ENCODE measurements at regions not wholly inside any gene's neighbourhood (a gene's known extent, or its start where the extent isn't known, plus 50 kb on each side); places are given as distances from the start of the nearest gene placed in this dataset.
A peak's percentile ranks its signal among the peaks of the same experiment; 100 is the strongest.

GRCh38 chr9:13790055-13790454 is 510.6 kb upstream of the MPDZ start:
- no peak for DNase-seq (ENCODE audit: low read depth in 1 of 2, low spot score in 1 of 2)
- Histone ChIP-seq H3K27ac (no peak overlapping the region), H3K27me3 (no peaks in the 10 kb centered on the region), H3K9me3 (ENCODE audit: low read depth) (no peaks in the 10 kb centered on the region), H3K4me3 (no peak overlapping the region), H3K4me1 (ENCODE audit: low read depth) (peaks cover 22% of the 10 kb centered on the region), H3K36me3 (no peaks in the 10 kb centered on the region)
- no peak for TF ChIP-seq CTCF (IDR thresholded peaks at IDR 0.05; ENCODE audit: low read depth, low read length)

GRCh38 chr9:13787234-13787833 is 507.8 kb upstream of the MPDZ start:
- no peaks in the 10 kb centered on the region for H3K9me3 ChIP-seq (ENCODE audit: low read depth)
- peaks cover 22% of the 10 kb centered on the region for H3K4me1 ChIP-seq (ENCODE audit: low read depth)
- no peak overlapping the region for H3K4me3 ChIP-seq
- H3K27me3 ChIP-seq: no peaks in the 10 kb centered on the region
- H3K27ac ChIP-seq: peak overlapping the region; percentile 87
- no peaks in the 10 kb centered on the region for H3K36me3 ChIP-seq
- DNase-seq (ENCODE audit: low read depth in 1 of 2, low spot score in 1 of 2): peak; percentile 40 to 67
- TF ChIP-seq CTCF (IDR thresholded peaks at IDR 0.05; ENCODE audit: low read depth, low read length): no peak

GRCh38 chr9:13786711-13787110 is 507.2 kb upstream of the MPDZ start:
- Histone ChIP-seq H3K36me3 (no peaks in the 10 kb centered on the region), H3K27ac (peak overlapping the region; percentile 87), H3K4me1 (ENCODE audit: low read depth) (peaks cover 22% of the 10 kb centered on the region), H3K27me3 (no peaks in the 10 kb centered on the region), H3K9me3 (ENCODE audit: low read depth) (no peaks in the 10 kb centered on the region), H3K4me3 (no peak overlapping the region)
- no peak for TF ChIP-seq CTCF (IDR thresholded peaks at IDR 0.05; ENCODE audit: low read depth, low read length)
- no peak for DNase-seq (ENCODE audit: low read depth in 1 of 2, low spot score in 1 of 2)

- Histone ChIP-seq H3K4me3 (no peak overlapping the region), H3K36me3 (no peaks in the 10 kb centered on the region), H3K27ac (no peak overlapping the region), H3K4me1 (ENCODE audit: low read depth) (peaks cover 22% of the 10 kb centered on the region), H3K9me3 (ENCODE audit: low read depth) (no peaks in the 10 kb centered on the region), H3K27me3 (no peaks in the 10 kb centered on the region)
- DNase-seq (ENCODE audit: low read depth in 1 of 2, low spot score in 1 of 2): peak in 1 of 2 donors; percentile 79
- TF ChIP-seq CTCF (IDR thresholded peaks at IDR 0.05; ENCODE audit: low read depth, low read length): no peak
Observed at GRCh38 chr9:13786131-13786530, 506.6 kb upstream of the MPDZ start.

- no peaks in the 10 kb centered on the region for H3K9me3 ChIP-seq (ENCODE audit: low read depth)
- H3K4me1 ChIP-seq (ENCODE audit: low read depth): no peaks in the 10 kb centered on the region
- H3K27me3 ChIP-seq: no peaks in the 10 kb centered on the region
- no peak overlapping the region for H3K4me3 ChIP-seq
- no peak overlapping the region for H3K27ac ChIP-seq
- H3K36me3 ChIP-seq: no peaks in the 10 kb centered on the region
- TF ChIP-seq CTCF (IDR thresholded peaks at IDR 0.05; ENCODE audit: low read depth, low read length): no peak
- DNase-seq (ENCODE audit: low read depth in 1 of 2, low spot score in 1 of 2): no peak
Observed at GRCh38 chr9:13779106-13779505, 499.6 kb upstream of the MPDZ start.
